SK-N-SH (cell line): ENCODE measurements at regions not wholly inside any gene's neighbourhood (a gene's known extent, or its start where the extent isn't known, plus 50 kb on each side); places are given as distances from the start of the nearest gene placed in this dataset.

Experiments
- CTCF ChIP-seq: fragments of 200-600 bp; sonication (generic); IDR thresholded peaks from 2 replicates; pipeline ENCODE4 v1.6.1; 2017; ENCODE audit warnings: antibody characterized with exemption, mild to moderate bottlenecking, moderate library complexity
- FOSL2 ChIP-seq: IDR thresholded peaks from 2 replicates; pipeline ENCODE4 v1.4.0; 2012; ENCODE audit warnings: low read depth, mild to moderate bottlenecking, moderate library complexity, borderline replicate concordance
- MEF2A ChIP-seq: IDR thresholded peaks from 2 replicates; pipeline ENCODE4 v1.4.0; 2012; ENCODE audit warnings: low read depth, borderline replicate concordance
- POLR2AphosphoS5 ChIP-seq: IDR thresholded peaks from 2 replicates; pipeline ENCODE4 v1.6.1; 2012; ENCODE audit warnings: low read depth, low read length
- RFX5 ChIP-seq: IDR thresholded peaks from 2 replicates; pipeline ENCODE4 v1.6.1; 2012; ENCODE audit warnings: mild to moderate bottlenecking, improper control_type of control experiment, low read length
- SIN3A ChIP-seq: IDR thresholded peaks from 2 replicates; pipeline ENCODE4 v1.6.1; 2012; ENCODE audit warnings: low read depth, mild to moderate bottlenecking, low read length, moderate library complexity, borderline replicate concordance

DNA sequence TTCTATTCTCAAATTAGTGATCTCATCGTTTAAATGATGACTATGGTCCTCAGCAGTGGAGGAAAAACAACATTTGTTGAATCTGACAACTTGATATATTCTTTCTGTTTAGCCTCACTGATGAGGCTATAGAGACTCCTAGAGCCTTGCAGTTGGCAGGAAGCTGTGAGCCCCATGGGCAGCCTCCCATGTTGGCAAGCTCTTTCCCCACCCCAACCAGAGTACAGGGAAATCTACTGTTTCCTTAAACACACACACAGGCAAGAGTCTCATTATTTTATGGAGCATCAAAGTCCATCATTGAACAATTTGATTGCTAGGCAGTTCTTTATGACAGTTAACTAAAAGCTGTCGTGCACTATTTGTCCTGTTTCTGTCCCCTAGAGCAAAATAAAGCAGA lies 498.2 kb upstream of the CITED2 start:
- TF ChIP-seq CTCF (no peak), MEF2A (no peak), FOSL2 (no peak), SIN3A (no peak), POLR2AphosphoS5 (no peak), RFX5 (no peak)
